Panc1 (cell line): ENCODE measurements at regions not wholly inside any gene's neighbourhood (a gene's known extent, or its start where the extent isn't known, plus 50 kb on each side); places are given as distances from the start of the nearest gene placed in this dataset.

Experiments
- POLR2AphosphoS5 ChIP-seq: IDR thresholded peaks from 2 replicates; pipeline ENCODE4 v1.6.1; 2012; ENCODE audit warnings: mild to moderate bottlenecking, low read depth, low read length, moderate library complexity
- SIN3A ChIP-seq: IDR thresholded peaks from 2 replicates; pipeline ENCODE4 v1.6.1; 2012; ENCODE audit warnings: low read depth, mild to moderate bottlenecking, low read length, moderate library complexity, borderline replicate concordance; ENCODE audit not compliant: insufficient read depth
- TCF7L2 ChIP-seq: IDR thresholded peaks from 2 replicates; pipeline ENCODE4 v1.6.1; 2011; ENCODE audit warnings: mild to moderate bottlenecking, low read depth, low read length, inconsistent platforms
- TF ChIP-seq, protein P1 (sequence below): fragments of 450-650 bp; IDR thresholded peaks from 2 replicates; pipeline ENCODE4 v1.5.1; 2017; ENCODE audit warnings: mild to moderate bottlenecking

DNA sequence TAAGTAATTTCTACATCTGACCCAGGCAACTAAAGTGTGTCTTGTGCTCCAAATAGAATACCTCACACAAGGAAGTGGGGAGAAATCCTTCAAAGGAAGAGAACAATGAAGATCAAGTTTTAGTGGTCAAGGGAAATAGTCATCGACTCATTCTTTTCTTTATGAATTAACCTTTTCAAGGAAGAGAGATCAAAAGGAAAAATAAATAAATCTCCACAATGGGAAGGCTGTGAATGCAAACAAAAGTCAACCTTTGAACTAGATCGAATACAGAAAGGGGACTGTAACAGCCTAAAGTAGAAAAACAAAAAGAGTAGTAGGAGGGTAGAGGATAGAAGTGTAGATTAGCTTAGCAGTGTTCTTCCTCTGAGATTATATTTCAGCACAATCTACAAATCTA lies 274.6 kb upstream of the COBL start:
- TF ChIP-seq, protein P1, sequence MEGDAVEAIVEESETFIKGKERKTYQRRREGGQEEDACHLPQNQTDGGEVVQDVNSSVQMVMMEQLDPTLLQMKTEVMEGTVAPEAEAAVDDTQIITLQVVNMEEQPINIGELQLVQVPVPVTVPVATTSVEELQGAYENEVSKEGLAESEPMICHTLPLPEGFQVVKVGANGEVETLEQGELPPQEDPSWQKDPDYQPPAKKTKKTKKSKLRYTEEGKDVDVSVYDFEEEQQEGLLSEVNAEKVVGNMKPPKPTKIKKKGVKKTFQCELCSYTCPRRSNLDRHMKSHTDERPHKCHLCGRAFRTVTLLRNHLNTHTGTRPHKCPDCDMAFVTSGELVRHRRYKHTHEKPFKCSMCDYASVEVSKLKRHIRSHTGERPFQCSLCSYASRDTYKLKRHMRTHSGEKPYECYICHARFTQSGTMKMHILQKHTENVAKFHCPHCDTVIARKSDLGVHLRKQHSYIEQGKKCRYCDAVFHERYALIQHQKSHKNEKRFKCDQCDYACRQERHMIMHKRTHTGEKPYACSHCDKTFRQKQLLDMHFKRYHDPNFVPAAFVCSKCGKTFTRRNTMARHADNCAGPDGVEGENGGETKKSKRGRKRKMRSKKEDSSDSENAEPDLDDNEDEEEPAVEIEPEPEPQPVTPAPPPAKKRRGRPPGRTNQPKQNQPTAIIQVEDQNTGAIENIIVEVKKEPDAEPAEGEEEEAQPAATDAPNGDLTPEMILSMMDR = no peak
- TF ChIP-seq POLR2AphosphoS5 (no peak), SIN3A (no peak), TCF7L2 (no peak)
